ENCODE measurements at regions not wholly inside any gene's neighbourhood (a gene's known extent, or its start where the extent isn't known, plus 50 kb on each side); places are given as distances from the start of the nearest gene placed in this dataset.

- ATAC-seq (no peak), DNase-seq (no peak)
- Histone ChIP-seq H3K27ac (no peak overlapping the region), H3K27me3 (ENCODE audit: low read depth) (no peaks in the 10 kb centered on the region), H3K36me3 (no peaks in the 10 kb centered on the region), H3K9me3 (no peaks in the 10 kb centered on the region), H3K4me3 (no peak overlapping the region), H3K4me1 (no peaks in the 10 kb centered on the region)
- intact Hi-C loops (cut with DNase I), result no loop called here
- TF ChIP-seq, protein P1, sequence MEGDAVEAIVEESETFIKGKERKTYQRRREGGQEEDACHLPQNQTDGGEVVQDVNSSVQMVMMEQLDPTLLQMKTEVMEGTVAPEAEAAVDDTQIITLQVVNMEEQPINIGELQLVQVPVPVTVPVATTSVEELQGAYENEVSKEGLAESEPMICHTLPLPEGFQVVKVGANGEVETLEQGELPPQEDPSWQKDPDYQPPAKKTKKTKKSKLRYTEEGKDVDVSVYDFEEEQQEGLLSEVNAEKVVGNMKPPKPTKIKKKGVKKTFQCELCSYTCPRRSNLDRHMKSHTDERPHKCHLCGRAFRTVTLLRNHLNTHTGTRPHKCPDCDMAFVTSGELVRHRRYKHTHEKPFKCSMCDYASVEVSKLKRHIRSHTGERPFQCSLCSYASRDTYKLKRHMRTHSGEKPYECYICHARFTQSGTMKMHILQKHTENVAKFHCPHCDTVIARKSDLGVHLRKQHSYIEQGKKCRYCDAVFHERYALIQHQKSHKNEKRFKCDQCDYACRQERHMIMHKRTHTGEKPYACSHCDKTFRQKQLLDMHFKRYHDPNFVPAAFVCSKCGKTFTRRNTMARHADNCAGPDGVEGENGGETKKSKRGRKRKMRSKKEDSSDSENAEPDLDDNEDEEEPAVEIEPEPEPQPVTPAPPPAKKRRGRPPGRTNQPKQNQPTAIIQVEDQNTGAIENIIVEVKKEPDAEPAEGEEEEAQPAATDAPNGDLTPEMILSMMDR (IDR thresholded peaks at IDR 0.05), result no peak
These were observed 528.6 kb upstream of the PTPRD start for GRCh38 chr9:11141357-11141756.

- TF ChIP-seq, protein P1 (IDR thresholded peaks at IDR 0.05), result no peak
- H3K4me1 ChIP-seq, result no peaks in the 10 kb centered on the region
- H3K27ac ChIP-seq, result no peak overlapping the region
- intact Hi-C loops (cut with DNase I), result no loop called here
- ATAC-seq (no peak), DNase-seq (no peak)
- H3K36me3 ChIP-seq, result no peaks in the 10 kb centered on the region
- no peaks in the 10 kb centered on the region for H3K9me3 ChIP-seq
- no peak overlapping the region for H3K4me3 ChIP-seq
- no peaks in the 10 kb centered on the region for H3K27me3 ChIP-seq (ENCODE audit: low read depth)
These were observed 530.4 kb upstream of the PTPRD start for GRCh38 chr9:11142965-11143738.

DNA sequence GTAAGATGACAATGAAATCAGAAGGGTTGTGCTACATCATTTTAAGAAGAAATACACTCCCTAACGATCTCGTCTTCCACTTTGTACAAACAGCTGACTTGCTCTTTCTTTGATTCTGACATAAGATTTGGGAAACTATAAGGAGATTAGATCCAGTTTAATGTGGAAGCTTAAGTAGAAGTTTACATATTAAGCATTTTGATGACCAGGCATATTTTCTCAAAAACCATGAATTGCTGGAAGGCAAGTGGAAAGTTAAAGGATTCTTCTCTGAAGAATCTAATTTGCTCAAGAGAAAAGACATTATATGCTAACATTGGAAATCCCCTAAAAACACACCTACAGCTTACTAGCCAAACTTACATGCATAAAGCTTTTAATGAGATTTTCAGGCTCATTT is 531.9 kb upstream of the PTPRD start:
- intact Hi-C loops (cut with DNase I), result no loop called here
- DNase-seq (no peak), ATAC-seq (no peak)
- H3K36me3 ChIP-seq, result no peaks in the 10 kb centered on the region
- no peaks in the 10 kb centered on the region for H3K27me3 ChIP-seq (ENCODE audit: low read depth)
- no peak overlapping the region for H3K4me3 ChIP-seq
- no peaks in the 10 kb centered on the region for H3K9me3 ChIP-seq
- TF ChIP-seq, protein P1 (IDR thresholded peaks at IDR 0.05), result no peak
- no peaks in the 10 kb centered on the region for H3K4me1 ChIP-seq
- no peak overlapping the region for H3K27ac ChIP-seq

DNA sequence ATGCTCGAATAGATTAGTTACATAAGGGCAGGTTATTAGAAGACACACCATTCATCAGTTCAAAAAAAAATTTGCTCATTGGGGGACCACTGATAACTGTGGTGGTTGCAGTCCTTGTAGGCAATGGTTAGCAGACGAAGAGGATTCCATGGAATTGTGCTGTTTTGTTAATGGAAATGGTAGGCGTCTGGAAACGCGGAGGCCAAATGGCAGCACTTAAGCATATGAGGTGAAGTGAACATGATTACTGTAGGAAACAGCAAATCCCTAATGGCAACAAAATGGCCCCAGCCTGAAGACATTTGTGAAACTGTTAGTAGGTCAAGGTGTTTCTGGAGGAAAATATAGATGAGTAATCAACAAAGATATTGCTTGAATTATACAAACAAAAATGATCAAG is 535.4 kb upstream of the PTPRD start:
- TF ChIP-seq, protein P1 (IDR thresholded peaks at IDR 0.05), result no peak
- Histone ChIP-seq H3K27me3 (ENCODE audit: low read depth) (no peaks in the 10 kb centered on the region), H3K36me3 (no peaks in the 10 kb centered on the region), H3K4me3 (no peak overlapping the region), H3K9me3 (no peaks in the 10 kb centered on the region), H3K4me1 (no peaks in the 10 kb centered on the region), H3K27ac (no peak overlapping the region)
- no peak for DNase-seq
- intact Hi-C loops (cut with DNase I), result no loop called here
- no peak for ATAC-seq

- H3K4me3 ChIP-seq, result no peak overlapping the region
- intact Hi-C loops (cut with DNase I), result no loop called here
These were observed 536.3 kb upstream of the PTPRD start for GRCh38 chr9:11149065-11149464.

More at GRCh38 chr9:11149065-11149464, 536.3 kb upstream of the PTPRD start:
- no peak overlapping the region for H3K27ac ChIP-seq
- no peak for ATAC-seq
- H3K36me3 ChIP-seq, result no peaks in the 10 kb centered on the region
- H3K9me3 ChIP-seq, result no peaks in the 10 kb centered on the region
- no peak for DNase-seq
- TF ChIP-seq, protein P1 (IDR thresholded peaks at IDR 0.05), result no peak
- H3K4me1 ChIP-seq, result no peaks in the 10 kb centered on the region
- no peaks in the 10 kb centered on the region for H3K27me3 ChIP-seq (ENCODE audit: low read depth)
